ENCODE measurements at regions not wholly inside any gene's neighbourhood (a gene's known extent, or its start where the extent isn't known, plus 50 kb on each side); places are given as distances from the start of the nearest gene placed in this dataset.
"Not testable (repeated sequence)": the region's sequence is repeated elsewhere in the genome, so short reads cannot be mapped to it uniquely, and the experiment has no call there.

GRCh38 chr7:152905949-152906348 lies 146.4 kb downstream of the ACTR3B start:
- no peak for DNase-seq

- no peak for DNase-seq
Measured at GRCh38 chr7:152907042-152907761, 147.7 kb downstream of the ACTR3B start.

- no peak for DNase-seq
Measured at GRCh38 chr7:152909280-152909679, 149.7 kb downstream of the ACTR3B start.

- no peak for DNase-seq
Measured at GRCh38 chr7:152909683-152910544, 150.4 kb downstream of the ACTR3B start.

- DNase-seq = no peak
Measured at GRCh38 chr7:152910545-152911225, 151.1 kb downstream of the ACTR3B start.

- DNase-seq = no peak
Measured at GRCh38 chr7:152911226-152911560, 151.6 kb downstream of the ACTR3B start.

GRCh38 chr7:152911922-152912321 lies 152.4 kb downstream of the ACTR3B start:
- DNase-seq = no peak

- DNase-seq = no peak
Measured at GRCh38 chr7:152912511-152912910, 153.0 kb downstream of the ACTR3B start.

- DNase-seq = no peak
Measured at GRCh38 chr7:152913492-152913891, 153.9 kb downstream of the ACTR3B start.

GRCh38 chr7:152914014-152914844 lies 154.7 kb downstream of the ACTR3B start:
- no peak for DNase-seq

GRCh38 chr7:152914845-152915102 lies 155.2 kb downstream of the ACTR3B start:
- DNase-seq = not testable (repeated sequence)

- no peak for DNase-seq
Measured at GRCh38 chr7:152922318-152923081, 162.9 kb downstream of the ACTR3B start.

GRCh38 chr7:152923711-152924110 lies 164.2 kb downstream of the ACTR3B start:
- DNase-seq = no peak

- no peak for DNase-seq
Measured at GRCh38 chr7:152924238-152924637, 164.7 kb downstream of the ACTR3B start.

GRCh38 chr7:152924826-152925411 lies 165.4 kb downstream of the ACTR3B start:
- no peak for DNase-seq

GRCh38 chr7:152925412-152926147 lies 166.0 kb downstream of the ACTR3B start:
- DNase-seq = no peak

GRCh38 chr7:152931633-152932032 lies 172.1 kb downstream of the ACTR3B start:
- DNase-seq = no peak

GRCh38 chr7:152937282-152937681 lies 177.7 kb downstream of the ACTR3B start:
- DNase-seq = no peak

- DNase-seq = not testable (repeated sequence)
Measured at GRCh38 chr7:152946616-152947015, 187.1 kb downstream of the ACTR3B start.

- DNase-seq = no peak
Measured at GRCh38 chr7:152947686-152948085, 188.1 kb downstream of the ACTR3B start.

- DNase-seq = no peak
Measured at GRCh38 chr7:152949253-152949652, 189.7 kb downstream of the ACTR3B start.
